BE2C (cell line): ENCODE measurements at regions not wholly inside any gene's neighbourhood (a gene's known extent, or its start where the extent isn't known, plus 50 kb on each side); places are given as distances from the start of the nearest gene placed in this dataset.

ENCODE experiments used
- DNase-seq: peaks from one replicate; pipeline ENCODE4 v3.0.0-alpha.2; 2020
- H3K27me3 ChIP-seq: fragments of 250-450 bp; sonication (Bioruptor Pico); 2 replicates; pipeline ENCODE4 v1.5.1; 2020; ENCODE audit warnings: mild to moderate bottlenecking
- H3K36me3 ChIP-seq: fragments of 250-450 bp; sonication (Bioruptor Pico); 2 replicates; pipeline ENCODE4 v1.5.1; 2020; ENCODE audit warnings: mild to moderate bottlenecking
- H3K4me1 ChIP-seq: fragments of 250-450 bp; sonication (Bioruptor Pico); 2 replicates; pipeline ENCODE4 v1.5.1; 2020
- H3K4me3 ChIP-seq: 2 replicates; pipeline ENCODE4 v1.5.1; 2011; ENCODE audit warnings: low read depth, low read length
- H3K9me3 ChIP-seq: fragments of 250-450 bp; sonication (Bioruptor Pico); 2 replicates; pipeline ENCODE4 v1.5.1; 2020
- CTCF ChIP-seq: IDR thresholded peaks from 2 replicates; pipeline ENCODE4 v1.5.1; 2012; ENCODE audit warnings: mild to moderate bottlenecking, low read depth, low read length

- Histone ChIP-seq H3K27me3 (no peaks in the 10 kb centered on the region), H3K4me1 (no peaks in the 10 kb centered on the region), H3K4me3 (no peak overlapping the region), H3K36me3 (no peaks in the 10 kb centered on the region), H3K9me3 (no peaks in the 10 kb centered on the region)
- no peak for TF ChIP-seq CTCF
- no peak for DNase-seq
Observed at GRCh38 chr16:6250511-6250910, 1082.1 kb upstream of the RBFOX1 start.

GRCh38 chr16:6249863-6250262 is 1082.8 kb upstream of the RBFOX1 start:
- H3K9me3 ChIP-seq = no peaks in the 10 kb centered on the region
- H3K27me3 ChIP-seq = no peaks in the 10 kb centered on the region
- no peak for DNase-seq
- no peaks in the 10 kb centered on the region for H3K36me3 ChIP-seq
- no peaks in the 10 kb centered on the region for H3K4me1 ChIP-seq
- TF ChIP-seq CTCF = no peak
- no peak overlapping the region for H3K4me3 ChIP-seq

GRCh38 chr16:6248199-6248598 is 1084.4 kb upstream of the RBFOX1 start:
- DNase-seq = no peak
- Histone ChIP-seq H3K4me1 (no peaks in the 10 kb centered on the region), H3K27me3 (no peaks in the 10 kb centered on the region), H3K4me3 (no peak overlapping the region), H3K9me3 (no peaks in the 10 kb centered on the region), H3K36me3 (no peaks in the 10 kb centered on the region)
- TF ChIP-seq CTCF = no peak

- TF ChIP-seq CTCF = no peak
- Histone ChIP-seq H3K4me3 (no peak overlapping the region), H3K4me1 (no peaks in the 10 kb centered on the region), H3K27me3 (no peaks in the 10 kb centered on the region), H3K9me3 (no peaks in the 10 kb centered on the region), H3K36me3 (no peaks in the 10 kb centered on the region)
- DNase-seq = no peak
Observed at GRCh38 chr16:6247775-6248174, 1084.9 kb upstream of the RBFOX1 start.

- Histone ChIP-seq H3K36me3 (no peaks in the 10 kb centered on the region), H3K9me3 (no peaks in the 10 kb centered on the region), H3K4me3 (no peak overlapping the region), H3K27me3 (no peaks in the 10 kb centered on the region), H3K4me1 (no peaks in the 10 kb centered on the region)
- DNase-seq = no peak
- TF ChIP-seq CTCF = no peak
Observed at GRCh38 chr16:6247150-6247549, 1085.5 kb upstream of the RBFOX1 start.

GRCh38 chr16:6246266-6246665 is 1086.4 kb upstream of the RBFOX1 start:
- TF ChIP-seq CTCF = no peak
- no peaks in the 10 kb centered on the region for H3K36me3 ChIP-seq
- H3K4me1 ChIP-seq = no peaks in the 10 kb centered on the region
- DNase-seq = no peak
- no peaks in the 10 kb centered on the region for H3K27me3 ChIP-seq
- H3K9me3 ChIP-seq = no peaks in the 10 kb centered on the region
- no peak overlapping the region for H3K4me3 ChIP-seq
